NCI-H69 (cell line): ENCODE measurements at regions not wholly inside any gene's neighbourhood (a gene's known extent, or its start where the extent isn't known, plus 50 kb on each side); places are given as distances from the start of the nearest gene placed in this dataset.
"Not testable (repeated sequence)": the region's sequence is repeated elsewhere in the genome, so short reads cannot be mapped to it uniquely, and the experiment has no call there.

ENCODE experiments used
- DNase-seq: peaks from one replicate; lab custom pipeline; 2025; lab: John Stamatoyannopoulos, UW

DNA sequence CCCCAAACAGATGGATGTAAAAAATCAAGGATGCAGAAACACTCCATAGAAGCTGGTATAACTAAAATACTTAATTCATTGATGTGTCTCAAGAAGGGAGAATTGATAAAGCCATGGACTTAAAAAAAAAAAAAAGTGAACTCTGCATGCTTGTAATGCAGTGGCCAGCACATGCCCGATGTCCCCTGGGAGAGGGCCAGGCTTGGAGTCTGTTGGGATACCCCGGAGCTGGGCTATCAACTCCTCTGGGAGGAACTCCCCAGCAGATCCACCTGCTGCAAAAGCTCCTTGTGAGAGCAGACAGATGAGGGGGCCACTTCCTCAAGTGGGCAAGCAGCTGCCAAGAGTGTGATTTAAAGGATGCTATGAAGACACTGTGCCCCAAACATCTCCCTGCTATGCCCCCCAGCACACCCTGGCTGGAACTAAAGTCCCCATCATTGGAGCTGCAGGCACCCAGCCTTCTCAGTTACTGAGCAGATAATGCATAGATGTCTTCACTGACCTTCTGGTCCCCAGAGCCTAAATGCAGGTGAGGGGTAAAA is 311.5 kb upstream of the ID2 start:
- DNase-seq, result no peak

DNA sequence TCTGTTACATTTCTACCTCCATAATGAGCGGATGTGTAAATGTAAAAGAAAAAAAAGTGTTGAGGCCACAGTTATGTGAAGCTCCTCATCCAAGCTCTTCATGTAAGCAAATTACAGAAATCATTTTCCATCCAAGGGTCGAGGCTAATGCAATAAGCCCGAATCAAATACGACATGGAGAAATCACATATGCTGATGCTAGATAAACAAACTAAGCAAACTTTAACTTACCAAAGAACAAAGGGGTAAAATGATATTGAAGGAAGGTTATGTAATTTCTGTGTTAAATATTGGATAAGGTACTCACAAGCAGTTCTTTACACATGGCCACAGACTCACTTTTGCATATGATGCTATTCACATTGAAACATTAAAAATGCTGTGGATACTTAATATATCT is 310.2 kb upstream of the ID2 start:
- DNase-seq, result no peak

DNA sequence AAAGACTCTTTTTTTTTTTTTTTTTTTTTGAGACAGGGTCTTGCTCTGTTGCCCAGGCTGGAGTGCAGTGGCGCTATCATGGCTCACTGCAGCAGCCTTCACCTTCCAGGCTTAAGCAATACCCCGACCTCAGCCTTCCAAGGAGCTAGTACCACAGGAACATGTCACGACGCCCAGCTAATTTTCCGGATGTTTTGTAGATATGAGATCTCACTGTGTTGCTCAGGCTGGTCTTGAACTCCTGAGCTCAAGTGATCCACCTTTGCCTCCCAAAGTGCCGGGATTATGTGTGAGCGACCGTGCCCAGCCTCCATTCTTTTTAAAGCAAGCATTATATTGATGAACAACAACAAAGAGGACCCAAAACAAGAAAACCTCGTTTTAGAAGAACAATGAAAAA is 307.1 kb upstream of the ID2 start:
- DNase-seq, result no peak

DNA sequence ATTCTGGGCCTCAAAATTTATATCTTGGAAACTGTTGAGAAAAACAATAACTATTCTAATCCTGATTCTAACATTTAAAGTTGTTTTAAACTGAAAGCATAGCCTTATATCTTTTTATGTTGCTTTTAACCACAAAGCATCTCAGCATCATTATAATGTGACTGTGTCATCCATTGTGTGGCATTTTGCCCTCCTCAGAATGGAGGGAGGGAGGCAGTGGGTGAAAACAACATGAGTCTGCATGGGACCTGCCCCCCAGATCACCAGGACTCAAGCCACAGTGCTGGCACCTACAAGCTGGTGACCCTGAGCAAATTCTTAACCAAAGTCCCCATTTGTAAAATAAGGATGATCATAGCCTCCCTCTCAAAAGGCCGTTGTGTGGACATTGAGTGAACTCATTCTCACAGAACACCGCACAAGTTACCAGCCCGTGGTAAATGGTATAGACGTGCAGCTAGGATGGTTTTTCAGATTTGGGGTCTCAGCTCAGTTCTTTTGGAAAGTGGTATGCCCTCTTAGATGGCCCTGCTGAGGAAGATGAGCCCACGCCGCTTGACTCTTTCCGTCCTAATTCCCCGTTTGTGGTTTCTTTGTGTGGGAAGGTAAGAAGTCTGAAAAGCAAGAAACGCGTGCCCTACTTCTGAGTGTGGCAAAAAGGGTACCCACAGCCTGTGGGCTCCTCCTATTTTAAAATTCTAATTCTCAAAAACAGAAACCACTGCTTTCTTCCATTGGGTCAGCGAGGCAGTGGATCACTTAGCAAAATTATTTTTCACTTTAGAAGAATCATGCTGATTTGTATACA is 305.0 kb upstream of the ID2 start:
- DNase-seq, result no peak

DNA sequence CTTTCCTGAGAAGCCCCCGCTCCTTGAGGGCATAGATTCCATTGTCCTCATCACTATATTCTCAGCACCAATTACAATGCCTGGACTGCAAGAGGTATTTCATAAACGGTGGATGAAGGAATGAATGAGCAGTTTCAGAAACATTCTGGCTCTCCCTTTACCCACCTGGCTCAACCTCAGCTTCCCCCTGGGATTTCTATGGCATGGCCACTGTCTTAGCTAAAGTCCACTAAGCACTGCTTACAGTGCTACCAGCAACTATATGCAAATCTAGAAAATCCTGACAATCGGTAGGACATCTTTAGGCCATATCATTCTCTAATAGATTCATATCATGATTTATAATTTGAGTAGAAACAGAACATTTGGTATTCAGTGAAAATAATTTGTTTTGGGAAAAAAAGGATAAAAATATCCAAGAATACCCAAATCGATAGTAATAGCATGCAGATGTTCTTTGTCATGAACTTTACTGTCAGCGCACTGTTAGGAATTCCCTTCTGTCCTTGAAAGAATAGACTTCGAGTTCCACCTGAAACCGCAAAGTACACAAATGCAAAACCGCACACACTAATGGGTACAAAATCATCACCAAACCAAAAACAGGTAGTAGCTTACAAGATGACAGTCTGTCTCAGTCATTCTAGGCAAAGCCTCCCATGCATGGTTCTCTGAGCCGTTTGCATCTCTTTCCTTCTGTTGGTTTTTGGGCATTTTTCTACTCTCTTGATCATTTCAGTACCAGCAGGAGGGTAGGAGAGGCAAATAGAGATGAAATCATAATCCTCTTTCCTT is 303.6 kb upstream of the ID2 start:
- DNase-seq, result no peak

DNA sequence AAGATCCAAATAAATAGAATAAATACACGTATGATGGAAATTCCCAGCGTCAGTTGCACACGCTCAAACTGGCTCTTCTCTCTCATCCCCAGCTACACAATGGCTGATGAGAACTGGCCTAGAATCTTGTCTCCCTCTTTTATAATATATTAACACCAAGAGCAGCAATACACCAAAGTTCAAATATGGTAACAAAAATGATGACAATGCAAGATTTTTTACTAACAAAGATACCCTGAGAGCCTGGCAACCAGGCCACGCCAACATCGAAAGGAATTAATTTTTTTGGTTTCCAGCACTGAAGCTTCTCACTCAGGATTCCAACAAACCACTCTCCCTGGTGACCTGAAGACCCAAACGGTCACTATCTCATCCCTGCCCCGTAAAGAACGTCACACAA is 302.7 kb upstream of the ID2 start:
- no peak for DNase-seq

DNA sequence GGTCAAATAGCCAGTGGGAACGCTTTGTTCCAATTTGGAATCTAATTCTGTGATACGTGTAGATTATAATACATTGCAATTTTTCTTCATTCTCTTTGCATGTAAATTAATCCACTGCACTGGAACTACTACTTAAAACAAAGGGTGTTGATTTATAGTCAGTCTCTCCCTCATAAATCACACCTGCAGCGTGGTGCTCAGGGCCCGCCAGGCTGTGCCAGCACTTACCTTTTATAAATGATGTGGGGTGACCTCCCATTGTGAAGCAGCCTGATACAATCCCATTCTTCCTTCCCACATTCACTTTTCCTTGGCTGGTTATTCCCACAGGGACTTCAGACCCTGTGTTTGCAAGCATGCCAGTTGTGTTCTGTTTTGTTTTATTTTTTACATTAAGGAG is 302.3 kb upstream of the ID2 start:
- DNase-seq, result peak; percentile 85

DNA sequence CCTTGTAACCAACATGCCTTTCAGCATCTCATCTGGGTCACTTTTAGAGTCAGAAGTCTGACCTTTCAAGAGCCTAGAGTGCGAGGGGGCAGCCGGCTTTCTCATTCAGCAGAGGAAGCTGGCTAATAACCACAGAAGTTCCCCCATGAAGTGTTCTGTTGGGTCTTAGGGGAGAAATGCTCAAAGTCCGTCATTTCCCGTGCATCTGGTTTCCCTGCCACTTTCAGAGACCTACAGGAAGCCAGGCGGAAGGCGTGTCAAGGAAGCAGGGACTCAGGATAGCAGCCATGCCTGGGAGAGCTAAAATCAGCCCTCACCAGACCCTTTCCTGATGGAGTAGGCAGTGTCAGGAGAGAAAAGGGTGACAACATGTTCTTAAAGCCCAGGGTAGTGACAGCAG is 301.8 kb upstream of the ID2 start:
- DNase-seq, result peak; percentile 16

DNA sequence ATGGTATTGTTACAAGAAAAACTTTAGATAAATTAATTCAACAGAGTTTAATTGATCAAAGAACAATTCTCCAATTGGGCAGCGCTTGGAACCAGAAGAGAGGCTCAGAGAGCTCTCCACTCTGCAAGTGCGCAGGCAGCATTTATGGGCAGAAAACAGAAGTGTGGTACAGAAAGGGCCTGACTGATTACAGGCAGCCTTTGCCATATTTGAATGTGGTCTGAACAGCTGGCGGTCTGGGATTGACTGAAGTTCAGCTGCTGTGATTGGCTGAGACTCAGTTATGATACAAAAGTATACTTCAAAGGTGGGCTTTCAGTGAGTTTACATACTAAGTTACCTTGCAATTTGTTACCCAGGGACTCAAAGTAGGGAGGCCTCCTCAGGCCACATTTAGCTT is 301.3 kb upstream of the ID2 start:
- DNase-seq, result no peak

DNA sequence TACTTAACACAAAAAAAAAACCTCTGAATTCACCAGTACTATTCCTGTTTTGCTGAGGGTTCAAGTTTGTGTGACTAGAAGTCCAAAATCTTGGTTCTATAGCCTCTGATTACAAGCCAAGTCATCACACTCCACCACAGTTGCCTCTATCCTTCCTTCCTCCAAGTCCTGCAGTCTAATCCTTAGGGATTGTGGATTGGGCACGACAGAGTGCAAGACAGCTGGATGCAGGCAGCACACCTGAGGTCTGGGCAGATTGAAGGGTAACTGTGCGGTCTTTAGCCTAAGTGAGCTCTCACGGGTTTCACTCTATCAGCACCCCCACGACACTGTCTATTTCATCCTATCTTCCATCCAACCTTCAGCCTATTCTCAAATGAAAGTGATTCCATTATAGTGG is 299.4 kb upstream of the ID2 start:
- peak; percentile 30 for DNase-seq

DNA sequence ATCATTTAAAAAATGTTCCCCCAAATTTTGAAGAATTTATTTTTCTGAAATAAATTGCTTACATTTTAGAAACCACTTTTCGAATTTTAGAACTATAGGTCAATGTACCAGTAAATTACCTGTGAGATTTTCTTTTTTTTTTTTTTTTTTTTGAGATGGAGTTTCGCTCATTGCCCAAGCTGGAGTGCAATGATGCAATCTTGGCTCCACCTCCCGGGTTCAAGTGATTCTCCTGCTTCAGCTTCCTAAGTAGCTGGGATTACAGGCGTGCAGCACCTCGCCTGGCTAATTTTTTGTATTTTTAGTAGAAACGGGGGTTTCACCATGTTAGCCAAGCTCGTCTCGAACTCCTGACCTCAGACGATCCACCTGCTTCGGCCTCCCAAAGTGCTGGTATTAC is 295.1 kb upstream of the ID2 start:
- DNase-seq, result not testable (repeated sequence)

DNA sequence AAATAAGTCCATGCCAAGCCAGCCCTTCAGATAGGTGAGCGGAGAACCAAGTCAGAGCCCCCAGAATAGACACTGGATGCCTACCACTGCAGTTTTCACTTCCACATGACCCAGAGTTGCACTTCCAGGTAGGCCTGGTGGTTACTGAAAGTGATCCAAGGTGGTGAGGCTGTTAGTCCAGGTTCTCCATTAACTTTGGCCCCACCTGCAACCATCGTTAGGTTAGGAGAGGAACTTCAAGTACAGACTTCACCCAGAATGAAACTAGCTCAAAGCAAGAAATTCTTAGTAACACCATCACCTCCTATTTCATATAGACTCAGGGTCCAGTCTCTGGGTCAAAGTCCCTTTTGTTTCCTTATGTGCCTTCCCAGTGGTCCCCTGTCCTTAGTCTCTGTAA is 293.1 kb upstream of the ID2 start:
- no peak for DNase-seq

DNA sequence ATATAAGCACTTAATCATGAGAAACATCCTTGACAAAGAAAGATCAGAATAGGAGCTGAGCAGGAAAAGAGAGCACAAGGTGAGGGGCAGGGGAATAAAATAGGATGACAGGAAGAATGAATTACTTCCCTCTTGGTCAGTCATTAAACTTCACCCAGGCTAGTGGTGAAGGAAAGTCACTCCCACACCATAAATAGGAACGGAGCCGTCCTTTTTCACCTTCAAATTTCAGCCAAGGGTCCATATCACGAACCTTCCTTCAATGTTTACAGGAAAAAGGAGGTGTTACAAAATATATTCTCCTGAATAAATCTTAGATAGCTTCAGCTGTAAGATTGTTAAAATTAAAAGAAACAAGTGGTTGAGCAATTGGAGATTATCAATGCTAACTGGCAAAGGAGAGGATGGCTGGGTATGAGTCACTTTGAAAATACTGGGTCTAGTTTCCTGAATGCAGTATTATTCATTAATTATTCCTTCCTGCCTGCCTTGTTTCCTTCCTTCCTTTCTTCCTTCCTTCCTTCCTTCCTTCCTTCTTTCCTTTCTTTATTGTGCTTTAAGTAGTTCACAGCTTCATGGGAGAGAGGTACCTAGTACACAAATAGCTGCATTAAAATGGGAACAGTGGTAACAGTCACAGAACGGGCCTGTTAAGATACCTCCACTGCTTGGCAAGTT is 292.3 kb upstream of the ID2 start:
- no peak for DNase-seq

DNA sequence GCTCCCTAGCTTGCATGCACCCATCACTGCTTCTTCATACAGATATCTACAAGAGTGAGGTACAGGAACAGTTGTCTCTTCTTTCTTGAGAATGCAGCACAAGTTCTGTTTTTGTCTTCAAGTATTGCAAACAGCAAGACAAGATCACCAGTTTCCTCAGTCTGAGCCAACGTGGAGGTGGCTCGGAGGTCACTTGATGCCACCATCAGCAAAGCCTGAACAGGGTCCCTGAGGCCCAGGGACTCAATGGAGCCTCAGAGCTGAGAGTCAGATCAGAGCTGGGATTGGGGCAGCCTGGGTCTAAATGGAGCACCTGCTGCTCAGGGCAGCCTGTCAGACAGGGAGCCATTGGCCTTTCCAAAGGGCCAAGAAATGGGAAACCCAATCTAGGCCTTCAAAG is 290.7 kb upstream of the ID2 start:
- no peak for DNase-seq

DNA sequence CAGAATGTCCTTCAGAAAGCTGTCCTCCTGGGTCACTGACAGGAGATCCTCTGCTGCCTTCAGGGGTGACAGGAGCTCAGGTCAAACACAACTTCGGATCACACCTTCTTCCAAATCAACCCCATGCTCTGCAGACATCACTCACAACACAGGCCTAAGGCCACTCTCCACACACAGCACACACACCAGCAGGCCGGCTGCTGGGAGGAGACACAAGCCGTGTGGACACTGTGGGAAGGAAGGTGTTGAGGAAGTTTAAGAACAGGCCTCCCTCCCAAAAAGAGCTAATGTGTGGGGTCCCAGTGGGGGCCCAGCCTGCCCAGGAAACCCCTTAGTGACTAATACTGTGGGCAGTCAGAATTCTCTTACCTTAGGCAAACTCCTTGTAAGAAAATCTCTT is 290.3 kb upstream of the ID2 start:
- DNase-seq, result no peak

DNA sequence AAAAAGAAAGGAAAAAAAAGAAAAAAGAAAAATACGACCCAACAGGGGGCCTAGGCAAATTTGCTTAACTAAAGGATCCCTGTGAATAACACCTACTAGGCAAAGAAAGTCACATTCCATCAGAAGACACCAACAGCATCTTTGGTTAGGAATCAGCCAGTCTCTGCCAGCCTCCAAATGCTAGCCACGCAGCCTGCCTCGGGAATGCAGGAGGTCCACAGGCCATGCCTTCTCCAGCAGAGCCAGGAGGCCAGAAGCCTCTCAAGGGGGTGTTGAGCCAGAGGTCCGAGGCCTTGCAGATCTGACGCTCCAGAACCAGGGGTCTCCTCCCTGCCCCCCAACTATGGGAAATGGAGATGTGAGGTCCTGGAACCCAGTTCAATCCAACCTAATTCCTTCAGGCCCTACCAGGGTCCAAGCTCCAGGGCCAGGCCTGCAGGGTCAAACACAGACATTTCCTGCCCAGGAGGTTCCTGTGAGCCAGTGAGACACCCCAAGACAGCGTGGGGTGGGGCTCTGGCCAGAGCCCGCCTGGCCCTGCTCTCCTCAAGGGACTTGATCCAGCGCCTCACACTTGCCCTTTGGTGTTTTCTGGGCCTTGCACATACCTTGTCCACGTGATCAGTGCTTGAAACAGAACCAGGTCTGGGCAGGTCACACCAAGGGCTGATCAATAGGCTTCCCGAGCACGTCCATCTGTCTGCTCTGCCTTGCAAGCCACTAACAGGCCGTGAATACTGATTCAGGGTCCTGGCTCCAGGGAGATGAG is 289.6 kb upstream of the ID2 start:
- DNase-seq, result no peak

DNA sequence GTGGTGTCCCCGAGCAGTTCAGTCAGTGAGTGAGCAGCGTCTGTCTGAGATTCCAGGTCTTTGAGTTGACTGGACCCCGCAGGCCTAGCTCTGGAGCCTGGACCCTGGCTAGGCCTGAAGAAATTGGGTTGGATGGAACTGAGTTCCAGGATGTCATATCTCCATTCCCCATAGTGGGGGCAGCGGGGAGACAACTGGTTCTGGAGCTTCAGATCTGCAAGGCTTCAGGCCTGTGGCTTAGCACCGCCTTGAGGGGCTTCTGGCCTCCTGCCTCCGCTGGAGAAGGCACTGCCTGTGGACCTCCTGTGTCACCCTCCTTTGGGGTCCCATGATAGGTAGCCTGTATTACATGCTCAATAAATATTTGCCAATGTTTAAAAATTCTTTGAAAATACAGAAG is 288.4 kb upstream of the ID2 start:
- no peak for DNase-seq

DNA sequence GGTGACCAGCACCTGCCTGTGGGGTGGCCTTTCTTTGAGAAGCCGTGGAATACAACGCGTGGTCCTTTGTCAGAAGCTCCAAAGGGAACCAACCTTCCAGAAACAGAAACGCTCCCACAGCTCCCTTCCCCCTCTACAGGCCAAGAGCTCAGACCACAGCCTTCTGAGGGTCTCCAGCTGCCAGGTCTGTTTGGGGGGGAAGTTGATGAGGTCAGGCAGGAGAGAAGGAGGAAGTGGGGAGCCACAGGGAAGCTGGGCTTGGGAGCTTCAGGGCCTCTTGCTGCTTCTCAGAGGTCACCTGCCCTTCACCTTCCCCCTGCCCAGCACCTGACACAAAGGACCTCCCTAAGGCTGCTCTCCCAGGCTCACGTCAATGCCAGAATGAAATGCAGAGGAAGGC is 287.7 kb upstream of the ID2 start:
- DNase-seq, result no peak

DNA sequence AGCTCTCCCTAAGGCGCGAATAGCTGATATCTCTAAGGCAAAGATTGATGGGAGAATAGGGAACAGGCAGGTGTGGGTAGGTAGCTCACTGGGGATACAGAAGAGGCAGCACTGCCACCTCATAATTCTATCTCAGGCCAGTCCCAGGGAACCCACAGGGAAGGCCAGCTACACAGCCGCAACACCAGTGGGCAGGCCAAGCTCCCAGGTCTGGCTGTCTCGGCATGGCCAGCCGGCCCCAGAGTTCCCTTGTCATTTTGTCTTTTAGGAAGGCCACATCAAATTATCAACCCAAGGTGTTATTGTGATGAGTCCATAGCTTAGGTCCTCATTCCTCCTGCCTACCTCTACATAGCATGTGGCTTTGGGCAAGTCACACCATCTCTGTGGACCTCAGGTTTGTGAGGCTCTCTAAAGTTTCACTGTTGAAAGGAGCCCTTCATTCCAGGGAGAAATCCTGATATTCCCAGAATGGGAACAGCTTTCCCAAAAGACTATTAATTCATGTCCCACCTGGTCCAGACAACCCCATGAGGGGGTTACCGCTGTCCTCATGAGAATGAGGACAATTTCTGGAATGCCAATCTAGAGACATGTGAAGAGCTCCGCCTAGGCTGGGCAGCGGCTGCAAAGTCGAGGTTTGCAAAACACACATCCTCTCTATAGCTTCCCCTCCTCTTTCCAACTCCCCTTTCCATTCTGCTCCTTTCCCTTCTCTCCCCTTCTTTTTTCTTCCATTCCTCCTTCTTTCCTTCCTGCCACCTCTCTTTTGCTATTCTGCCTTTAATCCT is 287.1 kb upstream of the ID2 start:
- no peak for DNase-seq

DNA sequence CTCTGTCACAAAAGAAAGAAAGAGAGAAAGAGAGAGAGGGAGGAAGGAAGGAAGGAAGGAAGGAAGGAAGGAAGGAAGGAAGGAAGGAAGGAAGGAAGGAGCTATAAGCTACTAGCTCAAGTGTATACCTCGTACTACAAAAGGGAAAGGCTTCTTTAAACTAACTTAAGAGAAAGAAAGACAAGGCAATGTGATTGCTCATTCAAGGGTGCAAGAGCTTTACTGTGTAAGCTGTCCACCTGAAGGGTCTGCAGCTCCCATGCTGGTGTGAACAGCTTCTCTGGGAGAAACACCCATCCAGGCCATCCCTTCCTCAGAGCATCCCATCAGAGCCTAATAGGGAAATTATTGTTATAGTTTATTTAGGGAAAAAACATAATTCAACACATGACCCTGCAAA is 286.1 kb upstream of the ID2 start:
- DNase-seq, result no peak

DNA sequence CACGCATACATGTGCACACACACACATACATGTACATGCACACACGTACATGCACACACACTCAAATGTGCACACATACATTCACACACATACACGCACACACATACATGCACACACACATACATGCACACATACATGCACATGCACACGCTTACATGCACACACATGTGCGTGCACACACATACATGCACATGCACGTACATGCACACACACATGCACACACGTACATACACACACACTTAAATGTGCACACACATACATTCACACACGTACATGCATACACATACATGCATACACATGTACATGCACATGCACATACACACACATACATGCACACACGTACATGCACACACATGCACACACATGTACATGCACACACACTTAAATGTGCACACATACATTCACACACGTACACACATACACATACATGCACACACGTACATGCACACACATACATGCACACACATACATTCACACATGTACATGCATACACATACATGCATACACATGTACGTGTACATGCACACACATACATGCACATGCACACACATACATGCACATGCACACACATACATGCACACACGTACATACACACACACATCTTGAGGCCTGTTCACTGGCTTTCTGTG is 283.7 kb upstream of the ID2 start:
- no peak for DNase-seq
